ENCODE measurements at regions not wholly inside any gene's neighbourhood (a gene's known extent, or its start where the extent isn't known, plus 50 kb on each side); places are given as distances from the start of the nearest gene placed in this dataset.

- TF ChIP-seq RFX5 (IDR thresholded peaks at IDR 0.05; ENCODE audit: low read depth, low read length) = no peak
- TF ChIP-seq POLR2A (IDR thresholded peaks at IDR 0.05; ENCODE audit: low read depth, low read length) = no peak
- no peak for TF ChIP-seq CTCF (conservative IDR thresholded peaks at IDR 0.05; ENCODE audit: low read depth, low read length)
- no peak for TF ChIP-seq CHD1 (IDR thresholded peaks at IDR 0.05; ENCODE audit: low read depth, low read length)
- no peak for TF ChIP-seq MAFK (IDR thresholded peaks at IDR 0.05; ENCODE audit: low read depth, low read length)
- TF ChIP-seq, protein P1, sequence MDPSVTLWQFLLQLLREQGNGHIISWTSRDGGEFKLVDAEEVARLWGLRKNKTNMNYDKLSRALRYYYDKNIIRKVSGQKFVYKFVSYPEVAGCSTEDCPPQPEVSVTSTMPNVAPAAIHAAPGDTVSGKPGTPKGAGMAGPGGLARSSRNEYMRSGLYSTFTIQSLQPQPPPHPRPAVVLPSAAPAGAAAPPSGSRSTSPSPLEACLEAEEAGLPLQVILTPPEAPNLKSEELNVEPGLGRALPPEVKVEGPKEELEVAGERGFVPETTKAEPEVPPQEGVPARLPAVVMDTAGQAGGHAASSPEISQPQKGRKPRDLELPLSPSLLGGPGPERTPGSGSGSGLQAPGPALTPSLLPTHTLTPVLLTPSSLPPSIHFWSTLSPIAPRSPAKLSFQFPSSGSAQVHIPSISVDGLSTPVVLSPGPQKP (IDR thresholded peaks at IDR 0.05; ENCODE audit: borderline replicate concordance, low read depth, low read length) = no peak
- no peak for TF ChIP-seq RAD21 (IDR thresholded peaks at IDR 0.05; ENCODE audit: low read length)
- TF ChIP-seq CEBPB (IDR thresholded peaks at IDR 0.05; ENCODE audit: low read depth, low read length) = no peak
- no peak for TF ChIP-seq MAZ (IDR thresholded peaks at IDR 0.05; ENCODE audit: borderline replicate concordance, low read depth, low read length)
- TF ChIP-seq FOS (IDR thresholded peaks at IDR 0.05; ENCODE audit: low read depth, low read length) = no peak
- TF ChIP-seq USF2 (IDR thresholded peaks at IDR 0.05; ENCODE audit: low read depth, low read length) = no peak
- no peak for TF ChIP-seq BHLHE40 (IDR thresholded peaks at IDR 0.05; ENCODE audit: low read depth, low read length)
- no peak for TF ChIP-seq SMC3 (IDR thresholded peaks at IDR 0.05; ENCODE audit: low read depth, low read length)
These were observed 118.7 kb downstream of the IER5 start for GRCh38 chr1:181206979-181207790.

Data from IMR-90 (cell line).